GM23338 (cell line): ENCODE measurements at regions not wholly inside any gene's neighbourhood (a gene's known extent, or its start where the extent isn't known, plus 50 kb on each side); places are given as distances from the start of the nearest gene placed in this dataset.

Experiments
- ATAC-seq: fragments of 200-7000 bp; cut with Tn5 transposase; 3 replicates; pipeline ENCODE4 v1.9.1; 2020
- DNase-seq: peaks from one replicate; pipeline ENCODE4 v3.0.0-alpha.2; 2015; ENCODE audit warnings: low spot score
- H2AFZ ChIP-seq: fragments of 200-600 bp; sonication (generic); 2 replicates; pipeline ENCODE4 v1.8.0; 2016; ENCODE audit warnings: antibody characterized with exemption, mild to moderate bottlenecking, moderate library complexity
- H3F3A ChIP-seq: fragments of 200-600 bp; sonication (generic); replicated peaks from 2 replicates; pipeline ENCODE4 v1.8.0; 2017; ENCODE audit warnings: antibody characterized with exemption, mixed run types, low read depth
- H3K27ac ChIP-seq: fragments of 200-600 bp; sonication (generic); 2 replicates; pipeline ENCODE4 v1.6.1; 2016; ENCODE audit warnings: low read depth
- H3K27me3 ChIP-seq: fragments of 200-600 bp; sonication (generic); 2 replicates; pipeline ENCODE4 v1.8.0; 2016; ENCODE audit warnings: mild to moderate bottlenecking, mixed run types, moderate library complexity; ENCODE audit not compliant: insufficient read depth
- H3K36me3 ChIP-seq: fragments of 200-600 bp; sonication (generic); 2 replicates; pipeline ENCODE4 v1.8.0; 2016; ENCODE audit warnings: mild to moderate bottlenecking; ENCODE audit not compliant: insufficient read depth
- H3K4me1 ChIP-seq: fragments of 200-600 bp; sonication (generic); 2 replicates; pipeline ENCODE4 v1.8.0; 2016; ENCODE audit warnings: mild to moderate bottlenecking, moderate library complexity; ENCODE audit not compliant: insufficient read depth
- H3K4me2 ChIP-seq: fragments of 200-600 bp; sonication (generic); 2 replicates; pipeline ENCODE4 v1.7.1; 2017; ENCODE audit warnings: mixed run types
- H3K4me3 ChIP-seq: fragments of 200-600 bp; sonication (generic); 2 replicates; pipeline ENCODE4 v1.6.1; 2016; ENCODE audit warnings: mixed run types
- H3K79me2 ChIP-seq: fragments of 200-600 bp; sonication (generic); replicated peaks from 2 replicates; pipeline ENCODE4 v1.8.0; 2017; ENCODE audit warnings: mild to moderate bottlenecking; ENCODE audit not compliant: insufficient read depth
- H3K9me2 ChIP-seq: fragments of 200-600 bp; sonication (generic); 2 replicates; pipeline ENCODE4 v1.8.0; 2017; ENCODE audit not compliant: insufficient read depth
- H4K20me1 ChIP-seq: fragments of 200-600 bp; sonication (generic); replicated peaks from 2 replicates; pipeline ENCODE4 v1.8.0; 2017; ENCODE audit warnings: mild to moderate bottlenecking; ENCODE audit not compliant: insufficient read depth
- H3K27ac Mint-ChIP-seq: 2 replicates; pipeline ENCODE4 v1.8.0; 2020; ENCODE audit warnings: inconsistent platforms, mild to moderate bottlenecking, moderate library complexity, mixed read lengths
- H3K27me3 Mint-ChIP-seq: 3 replicates; pipeline ENCODE4 v1.8.0; 2022; ENCODE audit warnings: low read depth, mild to moderate bottlenecking, moderate library complexity, mixed read lengths, inconsistent platforms; ENCODE audit not compliant: insufficient read depth, poor library complexity
- H3K36me3 Mint-ChIP-seq: 3 replicates; pipeline ENCODE4 v1.8.0; 2021; ENCODE audit warnings: low read depth, mild to moderate bottlenecking, inconsistent platforms, moderate library complexity, mixed read lengths
- H3K4me1 Mint-ChIP-seq: 3 replicates; pipeline ENCODE4 v1.8.0; 2020; ENCODE audit warnings: mild to moderate bottlenecking, inconsistent platforms, mixed read lengths
- H3K4me3 Mint-ChIP-seq: 3 replicates; pipeline ENCODE4 v1.8.0; 2021; ENCODE audit warnings: moderate library complexity, mild to moderate bottlenecking, inconsistent platforms, mixed read lengths
- H3K9me3 Mint-ChIP-seq: 3 replicates; pipeline ENCODE4 v1.8.0; 2020; ENCODE audit warnings: moderate library complexity, mild to moderate bottlenecking, inconsistent platforms, mixed read lengths
- CREB1 ChIP-seq: fragments of 250-450 bp; sonication (Bioruptor Pico); IDR thresholded peaks from 2 replicates; pipeline ENCODE4 v1.5.0; 2020; ENCODE audit warnings: low read depth, mild to moderate bottlenecking, moderate library complexity
- EZH2 ChIP-seq: fragments of 200-600 bp; sonication (generic); IDR thresholded peaks from one replicate; pipeline ENCODE4 v1.8.0; 2017; ENCODE audit warnings: antibody characterized with exemption, mild to moderate bottlenecking, low read depth; ENCODE audit not compliant: unreplicated experiment
- EZH2phosphoT487 ChIP-seq: fragments of 200-600 bp; sonication (generic); IDR thresholded peaks from one replicate; pipeline ENCODE4 v1.8.1; 2018; ENCODE audit warnings: antibody characterized with exemption; ENCODE audit not compliant: unreplicated experiment
- JUNB ChIP-seq: IDR thresholded peaks from one replicate; pipeline ENCODE4 v1.6.1; 2016; ENCODE audit warnings: antibody characterized with exemption; ENCODE audit not compliant: unreplicated experiment
- POLR2AphosphoS5 ChIP-seq: IDR thresholded peaks from 2 replicates; pipeline ENCODE4 v1.6.1; 2016; ENCODE audit warnings: antibody characterized with exemption, low read depth
- ZNF114 ChIP-seq: fragments of 250-450 bp; sonication (Bioruptor Pico); IDR thresholded peaks from 2 replicates; pipeline ENCODE4 v1.5.0; 2020; ENCODE audit warnings: mild to moderate bottlenecking, moderate library complexity
- TF ChIP-seq, protein P1 (sequence below): IDR thresholded peaks from one replicate; pipeline ENCODE4 v1.6.1; 2018; ENCODE audit warnings: antibody characterized with exemption; ENCODE audit not compliant: unreplicated experiment
- TF ChIP-seq, protein P2 (sequence below): IDR thresholded peaks from 2 replicates; pipeline ENCODE4 v1.6.1; 2016; ENCODE audit warnings: antibody characterized with exemption
- TF ChIP-seq, protein P3 (sequence below): fragments of 250-450 bp; sonication (Bioruptor Pico); IDR thresholded peaks from 2 replicates; pipeline ENCODE4 v1.5.0; 2020; ENCODE audit warnings: mild to moderate bottlenecking, moderate library complexity
- TF ChIP-seq, protein P4 (sequence below), 2 experiments: fragments of 200-600 bp in 1 of 2; sonication (generic) in 1 of 2; conservative IDR thresholded peaks; 2 replicates each; pipeline versions ENCODE4 v1.5.1 to v1.6.1; 2016 to 2017; ENCODE audit warnings: antibody characterized with exemption in 2 of 2, low read depth in 2 of 2, mild to moderate bottlenecking in 2 of 2, moderate library complexity in 1 of 2

DNA sequence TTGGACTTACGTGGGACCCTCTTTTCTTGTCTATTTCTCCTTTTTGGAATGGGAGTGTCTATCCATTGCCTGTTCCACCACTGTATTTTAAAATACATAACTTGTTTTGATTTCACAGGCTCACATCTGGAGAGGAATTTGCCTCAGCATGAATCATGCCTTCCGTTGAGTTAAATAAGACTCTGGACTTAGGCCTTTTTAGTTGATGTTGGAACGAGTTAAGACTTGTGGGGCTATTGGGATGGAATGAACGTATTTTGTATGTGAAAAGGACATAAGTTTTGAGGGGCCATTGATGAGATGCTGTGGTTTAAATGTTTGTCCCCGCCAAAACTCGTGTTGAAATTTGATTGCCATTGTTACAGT, 66.2 kb downstream of the BEX3 start:
- no peak for DNase-seq
- H3K36me3 Mint-ChIP-seq, result no peaks in the 10 kb centered on the region

DNA sequence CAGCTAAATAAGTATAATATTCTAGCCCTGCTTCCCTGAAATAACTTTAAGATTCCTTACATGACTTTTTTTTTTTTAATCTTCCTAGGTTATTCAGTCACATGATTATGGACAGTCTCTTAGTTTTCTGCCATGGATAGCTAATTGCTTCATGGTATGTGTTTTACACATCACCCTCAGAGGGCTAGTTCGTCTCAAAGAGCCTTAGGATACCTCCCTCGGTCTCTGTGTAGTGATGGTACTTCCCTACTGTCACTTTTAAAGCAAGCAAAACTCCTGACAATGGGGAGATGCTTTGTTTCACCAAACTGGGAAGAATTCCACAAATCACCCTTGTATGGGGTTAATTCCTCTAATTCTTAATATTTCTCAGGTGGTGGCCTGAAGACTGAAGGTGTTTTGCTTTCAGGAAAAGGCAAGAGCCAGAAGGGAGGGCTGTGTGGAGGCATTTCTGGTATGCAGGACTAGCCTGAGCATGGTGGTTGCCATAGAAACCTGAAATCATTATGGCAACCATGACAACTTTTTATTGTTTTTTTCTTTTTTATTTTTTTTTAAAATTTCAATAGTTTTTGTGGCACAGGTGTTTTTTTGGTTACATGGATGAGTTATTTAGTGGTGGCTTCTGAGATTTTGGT, 70.4 kb downstream of the BEX3 start:
- no peak overlapping the region for H3K4me3 Mint-ChIP-seq
- peaks cover 2% of the 10 kb centered on the region; the same call in 1 of the 3 replicates for H3K9me3 Mint-ChIP-seq
- Histone ChIP-seq H2AFZ (no peak overlapping the region), H3K79me2 (0 out of 2 replicates have a peak, but pooled peaks cover 3% of the 10 kb centered on the region), H3K4me3 (no peak overlapping the region), H3K4me1 (peaks cover 9% of the 10 kb centered on the region), H3K4me2 (0 out of 2 replicates have a peak overlapping the region, but pooled peaks have one; percentile 36), H3K27me3 (no peaks in the 10 kb centered on the region), H3K9me2 (0 out of 2 replicates have a peak, but pooled peaks cover 3% of the 10 kb centered on the region), H3K36me3 (no peaks in the 10 kb centered on the region), H4K20me1 (no peaks in the 10 kb centered on the region), H3F3A (no peaks in the 10 kb centered on the region), H3K27ac (peak overlapping the region; percentile 79)
- H3K27ac Mint-ChIP-seq, result no peak overlapping the region
- H3K27me3 Mint-ChIP-seq, result no peaks in the 10 kb centered on the region
- peaks cover 15% of the 10 kb centered on the region; the same call in 2 of the 3 replicates for H3K4me1 Mint-ChIP-seq
- ATAC-seq, result peak; percentile 75
- DNase-seq, result peak; percentile 80
- H3K36me3 Mint-ChIP-seq, result peaks cover 16% of the 10 kb centered on the region
- TF ChIP-seq, protein P1, sequence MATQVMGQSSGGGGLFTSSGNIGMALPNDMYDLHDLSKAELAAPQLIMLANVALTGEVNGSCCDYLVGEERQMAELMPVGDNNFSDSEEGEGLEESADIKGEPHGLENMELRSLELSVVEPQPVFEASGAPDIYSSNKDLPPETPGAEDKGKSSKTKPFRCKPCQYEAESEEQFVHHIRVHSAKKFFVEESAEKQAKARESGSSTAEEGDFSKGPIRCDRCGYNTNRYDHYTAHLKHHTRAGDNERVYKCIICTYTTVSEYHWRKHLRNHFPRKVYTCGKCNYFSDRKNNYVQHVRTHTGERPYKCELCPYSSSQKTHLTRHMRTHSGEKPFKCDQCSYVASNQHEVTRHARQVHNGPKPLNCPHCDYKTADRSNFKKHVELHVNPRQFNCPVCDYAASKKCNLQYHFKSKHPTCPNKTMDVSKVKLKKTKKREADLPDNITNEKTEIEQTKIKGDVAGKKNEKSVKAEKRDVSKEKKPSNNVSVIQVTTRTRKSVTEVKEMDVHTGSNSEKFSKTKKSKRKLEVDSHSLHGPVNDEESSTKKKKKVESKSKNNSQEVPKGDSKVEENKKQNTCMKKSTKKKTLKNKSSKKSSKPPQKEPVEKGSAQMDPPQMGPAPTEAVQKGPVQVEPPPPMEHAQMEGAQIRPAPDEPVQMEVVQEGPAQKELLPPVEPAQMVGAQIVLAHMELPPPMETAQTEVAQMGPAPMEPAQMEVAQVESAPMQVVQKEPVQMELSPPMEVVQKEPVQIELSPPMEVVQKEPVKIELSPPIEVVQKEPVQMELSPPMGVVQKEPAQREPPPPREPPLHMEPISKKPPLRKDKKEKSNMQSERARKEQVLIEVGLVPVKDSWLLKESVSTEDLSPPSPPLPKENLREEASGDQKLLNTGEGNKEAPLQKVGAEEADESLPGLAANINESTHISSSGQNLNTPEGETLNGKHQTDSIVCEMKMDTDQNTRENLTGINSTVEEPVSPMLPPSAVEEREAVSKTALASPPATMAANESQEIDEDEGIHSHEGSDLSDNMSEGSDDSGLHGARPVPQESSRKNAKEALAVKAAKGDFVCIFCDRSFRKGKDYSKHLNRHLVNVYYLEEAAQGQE, result no peak
- TF ChIP-seq, protein P2, sequence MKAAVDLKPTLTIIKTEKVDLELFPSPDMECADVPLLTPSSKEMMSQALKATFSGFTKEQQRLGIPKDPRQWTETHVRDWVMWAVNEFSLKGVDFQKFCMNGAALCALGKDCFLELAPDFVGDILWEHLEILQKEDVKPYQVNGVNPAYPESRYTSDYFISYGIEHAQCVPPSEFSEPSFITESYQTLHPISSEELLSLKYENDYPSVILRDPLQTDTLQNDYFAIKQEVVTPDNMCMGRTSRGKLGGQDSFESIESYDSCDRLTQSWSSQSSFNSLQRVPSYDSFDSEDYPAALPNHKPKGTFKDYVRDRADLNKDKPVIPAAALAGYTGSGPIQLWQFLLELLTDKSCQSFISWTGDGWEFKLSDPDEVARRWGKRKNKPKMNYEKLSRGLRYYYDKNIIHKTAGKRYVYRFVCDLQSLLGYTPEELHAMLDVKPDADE, result no peak
- TF ChIP-seq, protein P3, sequence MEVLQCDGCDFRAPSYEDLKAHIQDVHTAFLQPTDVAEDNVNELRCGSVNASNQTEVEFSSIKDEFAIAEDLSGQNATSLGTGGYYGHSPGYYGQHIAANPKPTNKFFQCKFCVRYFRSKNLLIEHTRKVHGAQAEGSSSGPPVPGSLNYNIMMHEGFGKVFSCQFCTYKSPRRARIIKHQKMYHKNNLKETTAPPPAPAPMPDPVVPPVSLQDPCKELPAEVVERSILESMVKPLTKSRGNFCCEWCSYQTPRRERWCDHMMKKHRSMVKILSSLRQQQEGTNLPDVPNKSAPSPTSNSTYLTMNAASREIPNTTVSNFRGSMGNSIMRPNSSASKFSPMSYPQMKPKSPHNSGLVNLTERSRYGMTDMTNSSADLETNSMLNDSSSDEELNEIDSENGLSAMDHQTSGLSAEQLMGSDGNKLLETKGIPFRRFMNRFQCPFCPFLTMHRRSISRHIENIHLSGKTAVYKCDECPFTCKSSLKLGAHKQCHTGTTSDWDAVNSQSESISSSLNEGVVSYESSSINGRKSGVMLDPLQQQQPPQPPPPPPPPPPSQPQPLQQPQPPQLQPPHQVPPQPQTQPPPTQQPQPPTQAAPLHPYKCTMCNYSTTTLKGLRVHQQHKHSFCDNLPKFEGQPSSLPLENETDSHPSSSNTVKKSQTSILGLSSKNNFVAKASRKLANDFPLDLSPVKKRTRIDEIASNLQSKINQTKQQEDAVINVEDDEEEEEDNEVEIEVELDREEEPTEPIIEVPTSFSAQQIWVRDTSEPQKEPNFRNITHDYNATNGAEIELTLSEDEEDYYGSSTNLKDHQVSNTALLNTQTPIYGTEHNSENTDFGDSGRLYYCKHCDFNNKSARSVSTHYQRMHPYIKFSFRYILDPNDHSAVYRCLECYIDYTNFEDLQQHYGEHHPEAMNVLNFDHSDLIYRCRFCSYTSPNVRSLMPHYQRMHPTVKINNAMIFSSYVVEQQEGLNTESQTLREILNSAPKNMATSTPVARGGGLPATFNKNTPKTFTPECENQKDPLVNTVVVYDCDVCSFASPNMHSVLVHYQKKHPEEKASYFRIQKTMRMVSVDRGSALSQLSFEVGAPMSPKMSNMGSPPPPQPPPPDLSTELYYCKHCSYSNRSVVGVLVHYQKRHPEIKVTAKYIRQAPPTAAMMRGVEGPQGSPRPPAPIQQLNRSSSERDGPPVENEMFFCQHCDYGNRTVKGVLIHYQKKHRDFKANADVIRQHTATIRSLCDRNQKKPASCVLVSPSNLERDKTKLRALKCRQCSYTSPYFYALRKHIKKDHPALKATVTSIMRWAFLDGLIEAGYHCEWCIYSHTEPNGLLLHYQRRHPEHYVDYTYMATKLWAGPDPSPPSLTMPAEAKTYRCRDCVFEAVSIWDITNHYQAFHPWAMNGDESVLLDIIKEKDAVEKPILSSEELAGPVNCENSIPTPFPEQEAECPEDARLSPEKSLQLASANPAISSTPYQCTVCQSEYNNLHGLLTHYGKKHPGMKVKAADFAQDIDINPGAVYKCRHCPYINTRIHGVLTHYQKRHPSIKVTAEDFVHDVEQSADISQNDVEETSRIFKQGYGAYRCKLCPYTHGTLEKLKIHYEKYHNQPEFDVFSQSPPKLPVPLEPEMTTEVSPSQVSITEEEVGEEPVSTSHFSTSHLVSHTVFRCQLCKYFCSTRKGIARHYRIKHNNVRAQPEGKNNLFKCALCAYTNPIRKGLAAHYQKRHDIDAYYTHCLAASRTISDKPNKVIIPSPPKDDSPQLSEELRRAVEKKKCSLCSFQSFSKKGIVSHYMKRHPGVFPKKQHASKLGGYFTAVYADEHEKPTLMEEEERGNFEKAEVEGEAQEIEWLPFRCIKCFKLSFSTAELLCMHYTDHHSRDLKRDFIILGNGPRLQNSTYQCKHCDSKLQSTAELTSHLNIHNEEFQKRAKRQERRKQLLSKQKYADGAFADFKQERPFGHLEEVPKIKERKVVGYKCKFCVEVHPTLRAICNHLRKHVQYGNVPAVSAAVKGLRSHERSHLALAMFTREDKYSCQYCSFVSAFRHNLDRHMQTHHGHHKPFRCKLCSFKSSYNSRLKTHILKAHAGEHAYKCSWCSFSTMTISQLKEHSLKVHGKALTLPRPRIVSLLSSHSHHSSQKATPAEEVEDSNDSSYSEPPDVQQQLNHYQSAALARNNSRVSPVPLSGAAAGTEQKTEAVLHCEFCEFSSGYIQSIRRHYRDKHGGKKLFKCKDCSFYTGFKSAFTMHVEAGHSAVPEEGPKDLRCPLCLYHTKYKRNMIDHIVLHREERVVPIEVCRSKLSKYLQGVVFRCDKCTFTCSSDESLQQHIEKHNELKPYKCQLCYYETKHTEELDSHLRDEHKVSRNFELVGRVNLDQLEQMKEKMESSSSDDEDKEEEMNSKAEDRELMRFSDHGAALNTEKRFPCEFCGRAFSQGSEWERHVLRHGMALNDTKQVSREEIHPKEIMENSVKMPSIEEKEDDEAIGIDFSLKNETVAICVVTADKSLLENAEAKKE (CRISPR knock-in tag), result no peak
- TF ChIP-seq JUNB, result no peak

More for the DNA sequence above, 66.2 kb downstream of the BEX3 start:
- no peaks in the 10 kb centered on the region for H3K9me3 Mint-ChIP-seq
- no peak overlapping the region for H3K4me3 Mint-ChIP-seq
- H3K4me1 Mint-ChIP-seq, result peaks cover 38% of the 10 kb centered on the region
- Histone ChIP-seq H2AFZ (no peak overlapping the region), H3K27ac (no peak overlapping the region), H3K9me2 (0 out of 2 replicates have a peak, but pooled peaks cover 3% of the 10 kb centered on the region), H4K20me1 (no peaks in the 10 kb centered on the region), H3K36me3 (no peaks in the 10 kb centered on the region), H3K4me2 (no peak overlapping the region), H3K27me3 (no peaks in the 10 kb centered on the region), H3F3A (no peaks in the 10 kb centered on the region), H3K4me3 (no peak overlapping the region), H3K79me2 (no peaks in the 10 kb centered on the region), H3K4me1 (peaks cover 20% of the 10 kb centered on the region)
- TF ChIP-seq CREB1 (no peak), EZH2phosphoT487 (no peak), POLR2AphosphoS5 (no peak), ZNF114 (CRISPR knock-in tag) (no peak), EZH2 (no peak)
- TF ChIP-seq, protein P4, sequence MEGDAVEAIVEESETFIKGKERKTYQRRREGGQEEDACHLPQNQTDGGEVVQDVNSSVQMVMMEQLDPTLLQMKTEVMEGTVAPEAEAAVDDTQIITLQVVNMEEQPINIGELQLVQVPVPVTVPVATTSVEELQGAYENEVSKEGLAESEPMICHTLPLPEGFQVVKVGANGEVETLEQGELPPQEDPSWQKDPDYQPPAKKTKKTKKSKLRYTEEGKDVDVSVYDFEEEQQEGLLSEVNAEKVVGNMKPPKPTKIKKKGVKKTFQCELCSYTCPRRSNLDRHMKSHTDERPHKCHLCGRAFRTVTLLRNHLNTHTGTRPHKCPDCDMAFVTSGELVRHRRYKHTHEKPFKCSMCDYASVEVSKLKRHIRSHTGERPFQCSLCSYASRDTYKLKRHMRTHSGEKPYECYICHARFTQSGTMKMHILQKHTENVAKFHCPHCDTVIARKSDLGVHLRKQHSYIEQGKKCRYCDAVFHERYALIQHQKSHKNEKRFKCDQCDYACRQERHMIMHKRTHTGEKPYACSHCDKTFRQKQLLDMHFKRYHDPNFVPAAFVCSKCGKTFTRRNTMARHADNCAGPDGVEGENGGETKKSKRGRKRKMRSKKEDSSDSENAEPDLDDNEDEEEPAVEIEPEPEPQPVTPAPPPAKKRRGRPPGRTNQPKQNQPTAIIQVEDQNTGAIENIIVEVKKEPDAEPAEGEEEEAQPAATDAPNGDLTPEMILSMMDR (conservative IDR thresholded peaks at IDR 0.05; ENCODE audit: low read depth in 2 of 2), result no peak
- no peak overlapping the region for H3K27ac Mint-ChIP-seq
- H3K27me3 Mint-ChIP-seq, result no peaks in the 10 kb centered on the region
- no peak for ATAC-seq
